ENCODE measurements at regions not wholly inside any gene's neighbourhood (a gene's known extent, or its start where the extent isn't known, plus 50 kb on each side); places are given as distances from the start of the nearest gene placed in this dataset.

DNA sequence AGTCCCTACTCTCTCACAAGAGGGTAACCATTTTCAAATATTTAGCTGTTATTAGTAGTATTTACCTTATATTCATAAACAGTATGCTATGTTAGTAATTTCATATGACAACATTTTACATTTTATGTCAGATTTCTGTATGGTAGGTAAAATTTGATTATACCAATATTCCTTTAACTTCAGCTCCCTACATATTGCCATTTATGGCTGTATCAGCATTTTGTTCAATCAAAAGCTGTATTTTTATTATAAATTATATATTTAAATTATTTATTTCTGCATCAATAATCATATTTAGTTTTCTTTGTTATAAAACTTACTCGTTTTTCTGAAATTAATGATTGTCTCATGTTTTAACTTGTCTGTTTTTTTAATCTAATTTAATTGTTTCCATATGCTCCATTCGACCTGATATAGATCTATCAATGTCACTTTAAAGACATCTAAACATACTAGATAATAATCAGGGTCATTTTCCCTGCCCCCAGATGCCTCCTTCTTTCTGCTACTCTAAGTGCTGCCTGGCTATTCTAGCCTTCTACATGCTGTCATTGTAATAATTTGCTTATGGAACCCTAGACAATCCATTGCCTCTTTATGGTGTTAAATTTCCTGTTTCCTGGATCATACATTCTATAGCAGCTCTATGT is 1976.7 kb upstream of the ADGRL3 start:
- DNase-seq (ENCODE audit: low spot score in 2 of 2) (no peak), FAIRE-seq (no peak)

DNA sequence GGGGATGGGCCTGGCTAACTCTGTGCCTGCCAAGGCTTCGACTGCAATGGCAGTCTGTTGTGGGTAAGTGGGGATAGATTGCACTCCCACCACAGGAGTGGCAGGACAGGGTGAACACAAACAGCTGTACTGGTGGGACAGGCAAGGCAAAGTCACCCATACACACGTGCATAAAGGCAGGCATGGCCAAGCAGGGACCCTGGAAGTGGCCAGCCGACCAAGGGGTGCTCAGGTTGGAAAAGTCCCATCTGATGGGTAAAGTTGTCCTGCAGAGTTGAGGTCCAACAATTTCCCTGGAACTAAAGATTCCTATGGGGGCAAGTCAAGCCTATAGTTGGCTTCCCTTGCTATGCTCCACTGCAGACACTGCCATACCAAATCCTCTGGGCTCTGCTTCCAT is 1961.9 kb upstream of the ADGRL3 start:
- FAIRE-seq (no peak), DNase-seq (ENCODE audit: low spot score in 2 of 2) (no peak)

GRCh38 chr4:59240011-59240410 is 1960.1 kb upstream of the ADGRL3 start:
- DNase-seq (ENCODE audit: low spot score in 2 of 2) (no peak), FAIRE-seq (no peak)

DNA sequence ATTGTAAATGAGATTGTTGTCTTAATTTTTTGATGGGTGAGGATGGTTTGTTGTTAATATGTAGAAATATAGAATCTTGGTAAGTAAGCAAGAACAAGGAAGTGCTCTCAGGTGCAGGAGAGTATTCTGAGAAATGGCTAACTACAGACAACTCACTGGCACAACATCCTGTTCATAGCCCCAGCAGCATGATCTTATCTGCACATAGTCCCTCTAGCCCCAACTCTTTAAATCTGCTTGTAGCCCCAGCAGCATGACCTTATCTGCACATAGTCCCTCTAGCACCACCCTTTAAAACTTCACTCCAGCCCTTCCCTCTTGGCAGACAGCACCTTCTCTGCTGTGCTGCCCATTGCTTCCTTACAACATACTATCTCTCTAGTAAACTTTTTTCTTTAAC is 1957.1 kb upstream of the ADGRL3 start:
- no peak for FAIRE-seq
- no peak for DNase-seq (ENCODE audit: low spot score in 2 of 2)

DNA sequence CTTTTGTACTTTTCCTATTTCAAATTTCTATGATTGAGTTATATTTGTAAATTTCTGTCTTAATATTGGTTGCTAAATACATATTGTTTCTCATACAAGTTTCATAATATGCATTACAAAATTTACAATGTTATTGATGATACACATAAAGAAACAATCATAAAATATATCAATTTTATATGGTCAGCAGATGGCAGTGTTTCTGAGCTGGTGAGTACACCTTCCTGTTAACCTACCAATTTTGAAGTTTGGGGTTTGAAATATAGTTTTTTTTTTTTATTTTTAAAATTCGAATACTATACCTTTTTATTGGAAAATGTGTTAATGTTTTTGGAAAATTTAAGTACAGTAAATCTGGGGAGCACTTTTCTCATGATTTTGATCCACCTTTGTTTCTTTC is 1953.1 kb upstream of the ADGRL3 start:
- FAIRE-seq (peak; percentile 97), DNase-seq (ENCODE audit: low spot score in 2 of 2) (no peak)

- DNase-seq (ENCODE audit: low spot score in 2 of 2), result no peak
- no peak for FAIRE-seq
These were observed 1951.8 kb upstream of the ADGRL3 start for GRCh38 chr4:59248313-59248712.

DNA sequence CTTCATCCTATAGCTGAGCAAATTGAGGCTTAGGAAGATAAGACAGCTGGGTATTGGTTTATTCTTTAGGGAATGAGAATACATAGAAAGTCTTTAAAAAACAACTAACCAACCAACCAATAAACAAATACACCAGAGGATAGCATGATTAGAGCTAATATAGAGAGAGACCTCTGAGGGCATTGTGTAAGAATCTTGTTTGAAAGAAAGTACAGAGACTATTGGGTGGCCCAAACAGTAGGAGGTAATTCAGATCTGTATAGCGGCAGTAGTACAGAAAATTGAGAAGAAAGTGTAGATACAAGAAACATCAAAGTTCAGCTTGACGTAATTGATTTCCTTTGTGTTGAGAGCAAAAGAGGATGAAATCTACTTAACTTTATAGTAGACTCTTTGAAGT is 1951.0 kb upstream of the ADGRL3 start:
- DNase-seq (ENCODE audit: low spot score in 2 of 2) (no peak), FAIRE-seq (no peak)

- FAIRE-seq (no peak), DNase-seq (ENCODE audit: low spot score in 2 of 2) (no peak)
These were observed 1942.1 kb upstream of the ADGRL3 start for GRCh38 chr4:59258002-59258401.

- no peak for DNase-seq (ENCODE audit: low spot score in 2 of 2)
- FAIRE-seq, result no peak
These were observed 1892.5 kb upstream of the ADGRL3 start for GRCh38 chr4:59307609-59308008.

GRCh38 chr4:59314637-59315036 is 1885.5 kb upstream of the ADGRL3 start:
- FAIRE-seq, result no peak
- no peak for DNase-seq (ENCODE audit: low spot score in 2 of 2)

GRCh38 chr4:59339631-59340030 is 1860.5 kb upstream of the ADGRL3 start:
- no peak for FAIRE-seq

GRCh38 chr4:59341506-59341905 is 1858.6 kb upstream of the ADGRL3 start:
- DNase-seq (ENCODE audit: low spot score in 2 of 2) (no peak), FAIRE-seq (no peak)

More at GRCh38 chr4:59339631-59340030, 1860.5 kb upstream of the ADGRL3 start:
- DNase-seq (ENCODE audit: low spot score in 2 of 2), result no peak

GRCh38 chr4:59348949-59349348 is 1851.2 kb upstream of the ADGRL3 start:
- DNase-seq (ENCODE audit: low spot score in 2 of 2), result no peak
- FAIRE-seq, result no peak

GRCh38 chr4:59369229-59369628 is 1830.9 kb upstream of the ADGRL3 start:
- FAIRE-seq (no peak), DNase-seq (ENCODE audit: low spot score in 2 of 2) (no peak)

DNA sequence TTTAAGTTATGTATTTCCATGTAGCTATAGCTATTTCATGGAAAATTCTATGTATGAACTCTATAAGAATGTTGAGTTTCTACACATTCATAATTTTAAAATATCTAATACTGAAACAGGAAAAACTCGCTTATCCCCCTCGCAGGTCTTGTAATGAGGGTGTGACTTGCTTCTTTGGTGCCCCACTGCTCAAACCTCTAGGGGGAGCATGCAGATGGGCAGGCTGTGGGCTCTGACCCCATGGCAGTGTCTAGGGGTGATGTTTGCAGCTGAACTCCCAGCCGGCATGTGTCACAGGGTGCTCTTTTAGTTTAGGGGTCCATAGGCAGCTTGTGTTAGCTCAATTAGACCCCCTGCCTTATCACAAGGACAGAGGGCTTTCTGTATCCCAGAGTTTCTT is 1825.7 kb upstream of the ADGRL3 start:
- FAIRE-seq (no peak), DNase-seq (ENCODE audit: low spot score in 2 of 2) (no peak)

GRCh38 chr4:59380841-59381366 is 1819.2 kb upstream of the ADGRL3 start:
- FAIRE-seq (no peak), DNase-seq (ENCODE audit: low spot score in 2 of 2) (no peak)

DNA sequence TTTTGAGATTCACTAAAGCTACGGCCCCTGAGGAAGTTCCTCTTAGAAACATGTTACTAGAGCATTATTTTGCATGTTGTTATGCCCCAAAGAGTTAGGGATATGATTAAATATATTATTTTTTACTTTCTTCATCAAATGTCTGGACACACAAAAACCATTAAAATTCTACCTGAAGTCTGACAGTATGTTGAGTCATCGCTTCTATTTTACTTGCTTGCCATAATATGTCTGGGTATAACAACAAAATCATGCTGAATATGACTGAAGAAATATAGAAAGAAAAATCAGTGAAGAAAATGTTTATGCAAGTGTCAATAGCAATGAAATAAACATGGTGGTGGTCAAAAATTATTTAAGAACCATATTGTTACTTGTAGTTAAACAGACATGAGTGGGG is 1818.5 kb upstream of the ADGRL3 start:
- FAIRE-seq (no peak), DNase-seq (ENCODE audit: low spot score in 2 of 2) (no peak)

DNA sequence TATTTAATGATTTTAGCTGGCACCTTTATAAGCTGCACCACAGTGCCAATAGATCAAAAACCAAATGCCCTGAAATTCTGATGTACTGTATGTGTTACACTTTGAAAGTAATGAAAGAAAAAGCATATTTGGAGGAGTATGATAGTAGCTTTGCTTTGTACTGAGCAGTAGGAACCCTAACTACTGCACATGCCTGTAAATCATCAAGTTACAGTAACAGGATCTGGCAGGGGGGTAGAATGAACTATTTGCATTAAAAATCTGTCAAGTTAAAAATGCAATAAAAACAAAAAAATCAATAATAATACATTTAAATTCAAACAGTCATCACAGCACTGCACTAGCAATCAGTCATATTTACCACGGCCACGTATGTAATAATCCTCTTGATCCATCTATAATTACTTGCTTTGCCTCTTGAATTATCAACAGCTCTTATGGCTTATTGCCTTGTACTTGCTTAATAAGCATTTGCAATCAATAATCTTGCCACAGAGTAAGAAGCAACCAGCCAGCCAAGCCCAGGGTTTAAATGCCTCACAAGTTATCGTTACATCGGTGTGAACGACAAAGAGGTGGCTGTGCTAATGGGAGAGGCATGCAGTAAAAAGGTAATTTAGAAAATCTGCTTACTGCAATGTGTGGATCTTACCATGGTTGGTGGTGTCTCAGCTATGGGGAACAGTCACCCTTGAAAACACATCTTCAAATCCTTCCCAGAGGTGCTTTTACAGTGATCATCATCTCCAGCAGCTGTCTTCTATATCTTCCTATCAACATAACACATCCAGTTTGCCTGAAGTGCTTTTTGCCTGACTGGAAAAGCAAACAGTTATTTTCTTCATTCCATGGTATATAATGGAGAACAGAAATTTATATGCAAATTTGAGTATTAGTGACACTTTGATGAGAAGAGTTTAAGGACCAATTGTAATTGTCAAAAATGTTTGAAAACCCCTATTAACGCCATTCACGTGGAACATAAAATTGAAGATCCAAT is 1812.1 kb upstream of the ADGRL3 start:
- FAIRE-seq, result no peak

GRCh38 chr4:59393780-59394179 is 1806.3 kb upstream of the ADGRL3 start:
- no peak for FAIRE-seq
- DNase-seq (ENCODE audit: low spot score in 2 of 2), result no peak

More for the DNA sequence above, 1812.1 kb upstream of the ADGRL3 start:
- DNase-seq (ENCODE audit: low spot score in 2 of 2), result no peak

DNA sequence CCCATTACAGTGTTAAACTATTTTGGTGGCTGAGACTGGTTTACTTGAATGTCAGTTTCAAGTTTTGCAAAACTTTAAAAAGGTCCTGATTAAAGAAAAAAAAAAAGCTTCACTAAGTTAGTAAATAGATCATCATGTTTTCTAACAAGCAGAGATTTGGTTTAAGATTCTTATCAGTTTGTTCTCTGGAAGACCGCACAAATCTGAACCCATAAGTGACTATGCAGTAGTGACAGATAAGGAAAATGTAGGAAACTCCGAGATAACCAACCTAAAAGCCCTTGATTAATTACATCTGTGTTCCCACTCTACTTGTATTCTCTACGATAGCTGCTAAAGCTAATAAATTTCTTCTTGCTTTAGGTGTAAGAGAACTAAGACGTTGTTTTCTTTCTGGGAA is 1799.8 kb upstream of the ADGRL3 start:
- FAIRE-seq, result no peak
- DNase-seq (ENCODE audit: low spot score in 2 of 2), result no peak

GRCh38 chr4:59409647-59410046 is 1790.5 kb upstream of the ADGRL3 start:
- DNase-seq (ENCODE audit: low spot score in 2 of 2) (no peak), FAIRE-seq (no peak)

GRCh38 chr4:59412739-59413138 is 1787.4 kb upstream of the ADGRL3 start:
- no peak for FAIRE-seq
- DNase-seq (ENCODE audit: low spot score in 2 of 2), result no peak
